Stomach (tissue), 4 donors: ENCODE measurements at regions not wholly inside any gene's neighbourhood (a gene's known extent, or its start where the extent isn't known, plus 50 kb on each side); places are given as distances from the start of the nearest gene placed in this dataset.
"Not testable (repeated sequence)": the region's sequence is repeated elsewhere in the genome, so short reads cannot be mapped to it uniquely, and the experiment has no call there.

ENCODE experiments used
- EP300 ChIP-seq: sonication (generic); formaldehyde crosslinking; IDR thresholded peaks from one replicate; pipeline ENCODE4 v1.6.1; 2017; ENCODE audit warnings: antibody characterized with exemption
- POLR2A ChIP-seq, 4 donors: fragments of 450-650 bp; IDR thresholded peaks; one replicate each; pipeline ENCODE4 v1.6.1; 2016; ENCODE audit warnings: antibody characterized with exemption in 4 of 4, control low read depth in 2 of 4, mild to moderate bottlenecking in 1 of 4, moderate library complexity in 1 of 4
- TF ChIP-seq, protein P1 (sequence below), 7 experiments: fragments of 450-650 bp in 4 of 7; fragments of 200-600 bp in 3 of 7; sonication (generic) in 3 of 7; IDR thresholded peaks; one replicate each; pipeline ENCODE4 v1.5.1; 2016 to 2019; ENCODE audit warnings: antibody characterized with exemption in 7 of 7, control low read depth in 2 of 7, mild to moderate bottlenecking in 1 of 7

DNA sequence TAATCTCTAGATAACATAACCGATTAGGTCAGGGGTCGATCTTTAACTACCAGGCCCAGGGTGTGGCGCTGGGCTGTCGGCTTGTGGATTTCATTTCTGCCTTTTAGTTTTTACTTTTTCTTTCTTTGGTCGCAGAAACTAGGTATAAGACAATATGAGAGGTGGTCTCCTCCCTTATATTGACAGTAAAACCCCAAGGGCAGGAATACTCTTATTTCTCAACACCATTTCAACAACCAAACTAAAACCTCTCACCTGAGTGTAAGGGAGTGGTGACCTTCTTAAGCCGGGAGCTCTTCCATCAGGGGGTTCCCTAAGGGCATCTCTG lies 144.4 kb upstream of the GRK3 start:
- TF ChIP-seq, protein P1, sequence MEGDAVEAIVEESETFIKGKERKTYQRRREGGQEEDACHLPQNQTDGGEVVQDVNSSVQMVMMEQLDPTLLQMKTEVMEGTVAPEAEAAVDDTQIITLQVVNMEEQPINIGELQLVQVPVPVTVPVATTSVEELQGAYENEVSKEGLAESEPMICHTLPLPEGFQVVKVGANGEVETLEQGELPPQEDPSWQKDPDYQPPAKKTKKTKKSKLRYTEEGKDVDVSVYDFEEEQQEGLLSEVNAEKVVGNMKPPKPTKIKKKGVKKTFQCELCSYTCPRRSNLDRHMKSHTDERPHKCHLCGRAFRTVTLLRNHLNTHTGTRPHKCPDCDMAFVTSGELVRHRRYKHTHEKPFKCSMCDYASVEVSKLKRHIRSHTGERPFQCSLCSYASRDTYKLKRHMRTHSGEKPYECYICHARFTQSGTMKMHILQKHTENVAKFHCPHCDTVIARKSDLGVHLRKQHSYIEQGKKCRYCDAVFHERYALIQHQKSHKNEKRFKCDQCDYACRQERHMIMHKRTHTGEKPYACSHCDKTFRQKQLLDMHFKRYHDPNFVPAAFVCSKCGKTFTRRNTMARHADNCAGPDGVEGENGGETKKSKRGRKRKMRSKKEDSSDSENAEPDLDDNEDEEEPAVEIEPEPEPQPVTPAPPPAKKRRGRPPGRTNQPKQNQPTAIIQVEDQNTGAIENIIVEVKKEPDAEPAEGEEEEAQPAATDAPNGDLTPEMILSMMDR (IDR thresholded peaks at IDR 0.05) = not testable (repeated sequence)
- not testable (repeated sequence) for TF ChIP-seq POLR2A (IDR thresholded peaks at IDR 0.05); EP300
